Astrocyte (in vitro differentiated cells and primary cell): ENCODE measurements at regions not wholly inside any gene's neighbourhood (a gene's known extent, or its start where the extent isn't known, plus 50 kb on each side); places are given as distances from the start of the nearest gene placed in this dataset.

ENCODE experiments used
- DNase-seq: peaks from one replicate; pipeline ENCODE4 v3.0.0-alpha.2; 2010; ENCODE audit warnings: low read depth
- FAIRE-seq: peaks from 2 replicates; lab custom pipeline; 2011; peaks lifted over from hg19 to GRCh38; lab: Jason Lieb, UNC
- H2AFZ ChIP-seq: 2 replicates; pipeline ENCODE4 v1.6.0; 2012; ENCODE audit warnings: low read depth, low read length, inconsistent platforms
- H3K27ac ChIP-seq: 2 replicates; pipeline ENCODE4 v1.5.1; 2011; ENCODE audit warnings: low read depth, low read length, inconsistent platforms
- H3K27me3 ChIP-seq: 2 replicates; pipeline ENCODE4 v1.6.0; 2011; ENCODE audit warnings: low read length, inconsistent platforms; ENCODE audit not compliant: insufficient read depth
- H3K36me3 ChIP-seq: 2 replicates; pipeline ENCODE4 v1.5.1; 2011; ENCODE audit warnings: low read length, inconsistent platforms; ENCODE audit not compliant: insufficient read depth
- H3K4me1 ChIP-seq: 2 replicates; pipeline ENCODE4 v1.5.1; 2011; ENCODE audit warnings: low read length, inconsistent platforms; ENCODE audit not compliant: insufficient read depth
- H3K4me2 ChIP-seq: 2 replicates; pipeline ENCODE4 v1.6.0; 2012; ENCODE audit warnings: low read length, inconsistent platforms
- H3K4me3 ChIP-seq: 2 replicates; pipeline ENCODE4 v1.5.1; 2011; ENCODE audit warnings: low read depth, mild to moderate bottlenecking, low read length, inconsistent platforms; ENCODE audit not compliant: insufficient read depth
- H3K79me2 ChIP-seq: 2 replicates; pipeline ENCODE4 v1.6.0; 2012; ENCODE audit warnings: mild to moderate bottlenecking, low read length, inconsistent platforms; ENCODE audit not compliant: insufficient read depth
- H3K9ac ChIP-seq: 2 replicates; pipeline ENCODE4 v1.6.0; 2012; ENCODE audit warnings: mild to moderate bottlenecking, low read length, inconsistent platforms
- H3K9me3 ChIP-seq: 2 replicates; pipeline ENCODE4 v1.5.1; 2012; ENCODE audit warnings: low read depth, mild to moderate bottlenecking, low read length, inconsistent platforms; ENCODE audit not compliant: insufficient read depth
- H4K20me1 ChIP-seq: 2 replicates; pipeline ENCODE4 v1.6.0; 2012; ENCODE audit warnings: low read length, inconsistent platforms; ENCODE audit not compliant: insufficient read depth
- H3K27ac Mint-ChIP-seq: one replicate; pipeline ENCODE4 v1.8.0; 2021; ENCODE audit warnings: mild to moderate bottlenecking, mixed read lengths; ENCODE audit not compliant: unreplicated experiment
- H3K27me3 Mint-ChIP-seq: one replicate; pipeline ENCODE4 v1.8.0; 2021; ENCODE audit warnings: low read depth, mixed read lengths; ENCODE audit not compliant: unreplicated experiment
- H3K36me3 Mint-ChIP-seq: one replicate; pipeline ENCODE4 v1.8.0; 2021; ENCODE audit warnings: low read depth, mixed read lengths; ENCODE audit not compliant: unreplicated experiment
- H3K4me1 Mint-ChIP-seq: one replicate; pipeline ENCODE4 v1.8.0; 2021; ENCODE audit warnings: low read depth, mixed read lengths; ENCODE audit not compliant: unreplicated experiment
- H3K4me3 Mint-ChIP-seq: one replicate; pipeline ENCODE4 v1.8.0; 2021; ENCODE audit warnings: mild to moderate bottlenecking, moderate library complexity, mixed read lengths; ENCODE audit not compliant: unreplicated experiment
- H3K9me3 Mint-ChIP-seq: one replicate; pipeline ENCODE4 v1.8.0; 2021; ENCODE audit warnings: mild to moderate bottlenecking, mixed read lengths; ENCODE audit not compliant: unreplicated experiment
- EZH2 ChIP-seq: IDR thresholded peaks from 2 replicates; pipeline ENCODE4 v1.6.1; 2012; ENCODE audit warnings: mild to moderate bottlenecking, low read length, inconsistent platforms; ENCODE audit not compliant: insufficient read depth
- TF ChIP-seq, protein P1 (sequence below): IDR thresholded peaks from 2 replicates; pipeline ENCODE4 v1.5.1; 2011; ENCODE audit warnings: low read depth, mild to moderate bottlenecking, inconsistent platforms, low read length, moderate library complexity; ENCODE audit not compliant: insufficient read depth

DNA sequence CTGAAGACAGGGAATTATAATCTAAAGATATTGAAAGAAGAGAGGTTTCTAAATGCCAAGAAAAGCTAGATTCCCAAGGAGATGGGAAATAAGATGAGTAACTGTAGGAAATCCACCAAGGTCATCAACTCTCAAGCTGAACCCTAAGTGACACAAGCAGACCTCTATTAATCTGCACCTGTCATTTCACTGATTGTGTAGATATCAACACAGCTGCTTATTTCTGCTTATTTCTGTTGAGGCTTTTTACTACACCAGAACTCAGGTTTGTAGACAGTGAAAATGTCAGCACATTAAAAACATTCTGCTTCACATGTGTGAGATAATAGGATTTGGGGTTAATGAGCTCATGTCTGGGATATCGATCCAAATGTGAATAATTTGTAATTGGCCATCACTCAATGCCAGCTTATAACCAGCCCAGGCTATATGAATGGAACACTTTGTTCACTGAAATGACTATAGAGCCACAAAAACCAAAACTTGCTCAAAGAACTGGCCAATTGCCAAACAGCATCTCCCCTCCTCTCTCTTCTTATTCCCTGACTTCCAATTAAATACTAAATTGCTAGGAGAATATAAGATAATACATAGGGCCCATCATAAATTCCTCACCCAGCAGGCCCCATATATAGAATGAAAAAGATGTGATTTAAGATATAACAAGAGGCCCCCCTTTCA lies 188.7 kb upstream of the ARID2 start:
- Histone ChIP-seq H3K27me3 (no peaks in the 10 kb centered on the region), H3K27ac (no peak overlapping the region), H3K9ac (no peak overlapping the region), H3K79me2 (no peaks in the 10 kb centered on the region), H3K4me3 (no peak overlapping the region), H2AFZ (no peak overlapping the region), H3K4me1 (no peaks in the 10 kb centered on the region), H3K9me3 (no peaks in the 10 kb centered on the region), H3K36me3 (no peaks in the 10 kb centered on the region), H3K4me2 (no peak overlapping the region), H4K20me1 (no peaks in the 10 kb centered on the region)
- TF ChIP-seq, protein P1, sequence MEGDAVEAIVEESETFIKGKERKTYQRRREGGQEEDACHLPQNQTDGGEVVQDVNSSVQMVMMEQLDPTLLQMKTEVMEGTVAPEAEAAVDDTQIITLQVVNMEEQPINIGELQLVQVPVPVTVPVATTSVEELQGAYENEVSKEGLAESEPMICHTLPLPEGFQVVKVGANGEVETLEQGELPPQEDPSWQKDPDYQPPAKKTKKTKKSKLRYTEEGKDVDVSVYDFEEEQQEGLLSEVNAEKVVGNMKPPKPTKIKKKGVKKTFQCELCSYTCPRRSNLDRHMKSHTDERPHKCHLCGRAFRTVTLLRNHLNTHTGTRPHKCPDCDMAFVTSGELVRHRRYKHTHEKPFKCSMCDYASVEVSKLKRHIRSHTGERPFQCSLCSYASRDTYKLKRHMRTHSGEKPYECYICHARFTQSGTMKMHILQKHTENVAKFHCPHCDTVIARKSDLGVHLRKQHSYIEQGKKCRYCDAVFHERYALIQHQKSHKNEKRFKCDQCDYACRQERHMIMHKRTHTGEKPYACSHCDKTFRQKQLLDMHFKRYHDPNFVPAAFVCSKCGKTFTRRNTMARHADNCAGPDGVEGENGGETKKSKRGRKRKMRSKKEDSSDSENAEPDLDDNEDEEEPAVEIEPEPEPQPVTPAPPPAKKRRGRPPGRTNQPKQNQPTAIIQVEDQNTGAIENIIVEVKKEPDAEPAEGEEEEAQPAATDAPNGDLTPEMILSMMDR, result no peak
- no peak for TF ChIP-seq EZH2
- H3K4me3 Mint-ChIP-seq, result no peak overlapping the region
- DNase-seq (no peak), FAIRE-seq (no peak)
- no peak overlapping the region for H3K27ac Mint-ChIP-seq
- H3K9me3 Mint-ChIP-seq, result no peaks in the 10 kb centered on the region
- no peaks in the 10 kb centered on the region for H3K4me1 Mint-ChIP-seq
- H3K36me3 Mint-ChIP-seq, result no peaks in the 10 kb centered on the region
- H3K27me3 Mint-ChIP-seq, result no peaks in the 10 kb centered on the region

DNA sequence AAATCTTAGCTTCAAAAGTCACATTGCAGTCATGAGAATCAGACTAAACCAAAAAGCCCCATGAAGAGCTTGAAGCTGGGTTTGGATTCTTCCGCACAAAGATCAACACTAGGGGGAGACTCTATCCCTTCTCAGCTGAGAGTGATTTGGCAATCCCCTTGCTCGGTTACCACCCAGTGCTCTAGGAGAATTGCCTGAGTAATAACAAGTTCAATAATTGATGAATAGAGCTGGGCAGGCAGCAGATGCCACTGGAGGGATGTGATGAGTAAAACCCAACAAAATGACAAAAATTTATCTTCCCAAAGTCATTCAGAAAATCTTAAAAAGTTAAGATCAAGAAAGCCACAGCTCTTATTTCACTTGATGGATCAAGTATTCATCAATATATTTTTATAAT lies 185.6 kb upstream of the ARID2 start:
- no peaks in the 10 kb centered on the region for H3K27me3 ChIP-seq
- H3K9me3 ChIP-seq, result no peaks in the 10 kb centered on the region
- H3K27ac ChIP-seq, result no peak overlapping the region
- peaks cover 4% of the 10 kb centered on the region for H3K27me3 Mint-ChIP-seq
- no peak overlapping the region for H3K27ac Mint-ChIP-seq
- DNase-seq (peak; percentile 58), FAIRE-seq (no peak)
- no peak overlapping the region for H2AFZ ChIP-seq
- H3K4me1 ChIP-seq, result no peaks in the 10 kb centered on the region
- no peaks in the 10 kb centered on the region for H4K20me1 ChIP-seq
- H3K9me3 Mint-ChIP-seq, result peaks cover 5% of the 10 kb centered on the region
- H3K4me1 Mint-ChIP-seq, result no peaks in the 10 kb centered on the region
- no peak overlapping the region for H3K9ac ChIP-seq
- H3K4me3 ChIP-seq, result no peak overlapping the region
- no peak overlapping the region for H3K4me2 ChIP-seq
- H3K4me3 Mint-ChIP-seq, result no peak overlapping the region
- no peaks in the 10 kb centered on the region for H3K79me2 ChIP-seq
- TF ChIP-seq, protein P1, result peak; percentile 83
- TF ChIP-seq EZH2, result no peak
- H3K36me3 Mint-ChIP-seq, result no peaks in the 10 kb centered on the region
- H3K36me3 ChIP-seq, result no peaks in the 10 kb centered on the region

DNA sequence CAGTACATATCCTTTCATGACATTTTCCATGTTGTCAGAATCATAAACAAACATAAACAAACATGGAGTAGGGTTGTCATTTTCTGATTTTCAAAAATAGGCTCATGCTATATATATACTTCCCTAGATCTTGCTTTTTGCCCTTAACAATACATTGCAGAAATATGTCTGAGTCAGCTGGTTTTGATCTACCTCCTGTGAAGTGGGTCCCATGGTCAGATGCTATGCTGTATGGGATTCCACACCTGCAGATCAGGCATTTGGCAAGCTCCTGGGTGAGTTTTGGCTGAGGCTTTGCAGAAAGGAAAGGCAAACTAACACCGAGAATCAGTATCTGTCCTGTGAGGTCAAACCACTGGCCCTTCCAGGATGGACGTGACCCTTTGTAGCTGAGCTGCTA lies 183.0 kb upstream of the ARID2 start:
- H3K9me3 Mint-ChIP-seq, result peaks cover 5% of the 10 kb centered on the region
- no peaks in the 10 kb centered on the region for H3K36me3 Mint-ChIP-seq
- FAIRE-seq, result no peak

More for the DNA sequence above, 183.0 kb upstream of the ARID2 start:
- no peak for DNase-seq
- H3K9me3 ChIP-seq, result no peaks in the 10 kb centered on the region
- peaks cover 4% of the 10 kb centered on the region for H3K27me3 Mint-ChIP-seq
- no peak overlapping the region for H3K27ac ChIP-seq
- H3K4me3 Mint-ChIP-seq, result no peak overlapping the region
- no peaks in the 10 kb centered on the region for H3K79me2 ChIP-seq
- H2AFZ ChIP-seq, result no peak overlapping the region
- no peak overlapping the region for H3K4me3 ChIP-seq
- no peak overlapping the region for H3K27ac Mint-ChIP-seq
- H3K4me2 ChIP-seq, result no peak overlapping the region
- H4K20me1 ChIP-seq, result no peaks in the 10 kb centered on the region
- H3K4me1 ChIP-seq, result no peaks in the 10 kb centered on the region
- TF ChIP-seq, protein P1, result no peak
- TF ChIP-seq EZH2, result no peak
- no peaks in the 10 kb centered on the region for H3K4me1 Mint-ChIP-seq
- H3K9ac ChIP-seq, result no peak overlapping the region
- H3K36me3 ChIP-seq, result no peaks in the 10 kb centered on the region
- H3K27me3 ChIP-seq, result no peaks in the 10 kb centered on the region
